ENCODE measurements at regions not wholly inside any gene's neighbourhood (a gene's known extent, or its start where the extent isn't known, plus 50 kb on each side); places are given as distances from the start of the nearest gene placed in this dataset.

- H3K9me3 ChIP-seq (ENCODE audit: low read length): no peaks in the 10 kb centered on the region
- H3K27ac ChIP-seq (ENCODE audit: extremely low read length, insufficient read depth, low read length): no peak overlapping the region
- ATAC-seq (no peak), FAIRE-seq (no peak), DNase-seq (ENCODE audit: low spot score) (no peak)
- TF ChIP-seq PRPF4 (IDR thresholded peaks at IDR 0.05; ENCODE audit: low read depth, low read length, poor library complexity, severe bottlenecking) (no peak), HCFC1 (IDR thresholded peaks at IDR 0.05; ENCODE audit: low read depth, low read length) (no peak), ZKSCAN5 (CRISPR knock-in tag; IDR thresholded peaks at IDR 0.05) (no peak), HMG20A (CRISPR knock-in tag; IDR thresholded peaks at IDR 0.05; ENCODE audit: borderline replicate concordance) (no peak), SNAI1 (CRISPR knock-in tag; IDR thresholded peaks at IDR 0.05; ENCODE audit: borderline replicate concordance) (no peak), ZNF24 (IDR thresholded peaks at IDR 0.05) (no peak), ZNF878 (CRISPR knock-in tag; IDR thresholded peaks at IDR 0.05) (no peak), ZNF616 (CRISPR knock-in tag; IDR thresholded peaks at IDR 0.05; ENCODE audit: low read depth) (no peak), CHD2 (IDR thresholded peaks at IDR 0.05; ENCODE audit: low read depth, low read length) (no peak), ZBTB21 (CRISPR knock-in tag; IDR thresholded peaks at IDR 0.05) (no peak), ZNF557 (CRISPR knock-in tag; IDR thresholded peaks at IDR 0.05) (no peak)
- TF ChIP-seq, protein P1, sequence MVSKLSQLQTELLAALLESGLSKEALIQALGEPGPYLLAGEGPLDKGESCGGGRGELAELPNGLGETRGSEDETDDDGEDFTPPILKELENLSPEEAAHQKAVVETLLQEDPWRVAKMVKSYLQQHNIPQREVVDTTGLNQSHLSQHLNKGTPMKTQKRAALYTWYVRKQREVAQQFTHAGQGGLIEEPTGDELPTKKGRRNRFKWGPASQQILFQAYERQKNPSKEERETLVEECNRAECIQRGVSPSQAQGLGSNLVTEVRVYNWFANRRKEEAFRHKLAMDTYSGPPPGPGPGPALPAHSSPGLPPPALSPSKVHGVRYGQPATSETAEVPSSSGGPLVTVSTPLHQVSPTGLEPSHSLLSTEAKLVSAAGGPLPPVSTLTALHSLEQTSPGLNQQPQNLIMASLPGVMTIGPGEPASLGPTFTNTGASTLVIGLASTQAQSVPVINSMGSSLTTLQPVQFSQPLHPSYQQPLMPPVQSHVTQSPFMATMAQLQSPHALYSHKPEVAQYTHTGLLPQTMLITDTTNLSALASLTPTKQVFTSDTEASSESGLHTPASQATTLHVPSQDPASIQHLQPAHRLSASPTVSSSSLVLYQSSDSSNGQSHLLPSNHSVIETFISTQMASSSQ (IDR thresholded peaks at IDR 0.05; ENCODE audit: low read depth): no peak
- TF ChIP-seq, protein P1 (CRISPR knock-in tag; IDR thresholded peaks at IDR 0.05; ENCODE audit: borderline replicate concordance): no peak
- TF ChIP-seq, protein P2, sequence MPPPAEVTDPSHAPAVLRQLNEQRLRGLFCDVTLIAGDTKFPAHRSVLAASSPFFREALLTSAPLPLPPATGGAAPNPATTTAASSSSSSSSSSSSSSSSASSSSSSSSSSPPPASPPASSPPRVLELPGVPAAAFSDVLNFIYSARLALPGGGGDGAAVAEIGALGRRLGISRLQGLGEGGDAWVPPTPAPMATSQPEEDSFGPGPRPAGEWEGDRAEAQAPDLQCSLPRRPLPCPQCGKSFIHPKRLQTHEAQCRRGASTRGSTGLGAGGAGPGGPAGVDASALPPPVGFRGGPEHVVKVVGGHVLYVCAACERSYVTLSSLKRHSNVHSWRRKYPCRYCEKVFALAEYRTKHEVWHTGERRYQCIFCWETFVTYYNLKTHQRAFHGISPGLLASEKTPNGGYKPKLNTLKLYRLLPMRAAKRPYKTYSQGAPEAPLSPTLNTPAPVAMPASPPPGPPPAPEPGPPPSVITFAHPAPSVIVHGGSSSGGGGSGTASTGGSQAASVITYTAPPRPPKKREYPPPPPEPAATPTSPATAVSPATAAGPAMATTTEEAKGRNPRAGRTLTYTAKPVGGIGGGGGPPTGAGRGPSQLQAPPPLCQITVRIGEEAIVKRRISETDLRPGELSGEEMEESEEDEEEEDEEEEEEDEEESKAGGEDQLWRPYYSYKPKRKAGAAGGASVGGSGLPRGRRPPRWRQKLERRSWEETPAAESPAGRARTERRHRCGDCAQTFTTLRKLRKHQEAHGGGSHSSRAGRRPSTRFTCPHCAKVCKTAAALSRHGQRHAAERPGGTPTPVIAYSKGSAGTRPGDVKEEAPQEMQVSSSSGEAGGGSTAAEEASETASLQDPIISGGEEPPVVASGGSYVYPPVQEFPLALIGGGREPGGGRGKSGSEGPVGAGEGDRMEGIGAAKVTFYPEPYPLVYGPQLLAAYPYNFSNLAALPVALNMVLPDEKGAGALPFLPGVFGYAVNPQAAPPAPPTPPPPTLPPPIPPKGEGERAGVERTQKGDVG (CRISPR knock-in tag; IDR thresholded peaks at IDR 0.05; ENCODE audit: borderline replicate concordance): no peak
- no peak overlapping the region for H3K4me2 ChIP-seq (ENCODE audit: low read depth, low read length)
- H3K79me2 ChIP-seq (ENCODE audit: insufficient read depth, low read length): no peaks in the 10 kb centered on the region
- WGBS (ENCODE audit: low lambda C conversion rate): 33% methylated on average over 3 of the region's 3 CpGs
- no peak overlapping the region for H3K9ac ChIP-seq (ENCODE audit: insufficient read depth, low read depth, low read length)
- CTCF ChIA-PET (ENCODE audit: low intra/inter-chr PET ratio, low total read pairs): no interaction called here
- no peak overlapping the region for H3K4me3 ChIP-seq (replicated peaks in 1 of 3; ENCODE audit: insufficient read depth in 1 of 3, low read depth in 2 of 3, low read length in 3 of 3)
- H2AFZ ChIP-seq (ENCODE audit: low read length): no peak overlapping the region
- BruUV-seq (replicated peaks): no TSS peak
- H3K36me3 ChIP-seq (replicated peaks in 1 of 2; ENCODE audit: control insufficient read depth in 1 of 2, insufficient read depth in 2 of 2, low read length in 2 of 2): no peaks in the 10 kb centered on the region
- in situ Hi-C loops (cut with HindIII; ENCODE audit: extremely low pct_ligation_motif_present, low pct_unique_long_range_greater_than_20kb): no loop called here
- no peaks in the 10 kb centered on the region for H4K20me1 ChIP-seq (ENCODE audit: insufficient read depth, low read length)
- H3K27me3 ChIP-seq (ENCODE audit: control insufficient read depth in 1 of 2, insufficient read depth in 2 of 2, low read length in 2 of 2): no peaks in the 10 kb centered on the region
- intact Hi-C loops (cut with micrococcal nuclease; ENCODE audit: unreplicated experiment): no loop called here
- POLR2A ChIA-PET: no interaction called here
- no peaks in the 10 kb centered on the region for H3K4me1 ChIP-seq (ENCODE audit: insufficient read depth, low read length)
These were observed 52.6 kb upstream of the ASB17 start for GRCh38 chr1:75984781-75985180.

All from HepG2 (cell line).